ENCODE measurements at regions not wholly inside any gene's neighbourhood (a gene's known extent, or its start where the extent isn't known, plus 50 kb on each side); places are given as distances from the start of the nearest gene placed in this dataset.
A peak's percentile ranks its signal among the peaks of the same experiment; 100 is the strongest.

DNA sequence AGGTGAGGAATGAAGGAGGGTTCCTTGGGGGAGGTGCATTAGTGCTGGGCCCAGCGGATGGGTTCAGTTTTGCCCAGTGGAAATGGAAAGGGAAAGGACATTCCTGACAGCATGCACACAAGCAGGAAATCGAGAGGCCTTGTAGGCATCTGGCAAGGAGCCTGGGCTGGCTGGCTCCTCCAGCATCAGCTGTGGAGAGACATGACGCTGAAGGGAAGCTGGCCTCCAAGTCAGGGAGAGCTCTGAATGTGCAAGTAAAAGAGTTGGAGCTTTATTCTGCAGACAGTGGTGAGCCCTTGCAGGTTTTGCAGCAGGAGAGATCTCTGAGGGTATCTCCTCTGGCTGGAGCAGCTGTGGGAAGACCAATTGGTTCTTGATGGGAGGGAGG is 154.3 kb downstream of the MRPL14 start:
- POLR2A ChIA-PET: no interaction called here
- TF ChIP-seq, protein P1, sequence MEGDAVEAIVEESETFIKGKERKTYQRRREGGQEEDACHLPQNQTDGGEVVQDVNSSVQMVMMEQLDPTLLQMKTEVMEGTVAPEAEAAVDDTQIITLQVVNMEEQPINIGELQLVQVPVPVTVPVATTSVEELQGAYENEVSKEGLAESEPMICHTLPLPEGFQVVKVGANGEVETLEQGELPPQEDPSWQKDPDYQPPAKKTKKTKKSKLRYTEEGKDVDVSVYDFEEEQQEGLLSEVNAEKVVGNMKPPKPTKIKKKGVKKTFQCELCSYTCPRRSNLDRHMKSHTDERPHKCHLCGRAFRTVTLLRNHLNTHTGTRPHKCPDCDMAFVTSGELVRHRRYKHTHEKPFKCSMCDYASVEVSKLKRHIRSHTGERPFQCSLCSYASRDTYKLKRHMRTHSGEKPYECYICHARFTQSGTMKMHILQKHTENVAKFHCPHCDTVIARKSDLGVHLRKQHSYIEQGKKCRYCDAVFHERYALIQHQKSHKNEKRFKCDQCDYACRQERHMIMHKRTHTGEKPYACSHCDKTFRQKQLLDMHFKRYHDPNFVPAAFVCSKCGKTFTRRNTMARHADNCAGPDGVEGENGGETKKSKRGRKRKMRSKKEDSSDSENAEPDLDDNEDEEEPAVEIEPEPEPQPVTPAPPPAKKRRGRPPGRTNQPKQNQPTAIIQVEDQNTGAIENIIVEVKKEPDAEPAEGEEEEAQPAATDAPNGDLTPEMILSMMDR (IDR thresholded peaks at IDR 0.05): no peak
- TF ChIP-seq, protein P2, sequence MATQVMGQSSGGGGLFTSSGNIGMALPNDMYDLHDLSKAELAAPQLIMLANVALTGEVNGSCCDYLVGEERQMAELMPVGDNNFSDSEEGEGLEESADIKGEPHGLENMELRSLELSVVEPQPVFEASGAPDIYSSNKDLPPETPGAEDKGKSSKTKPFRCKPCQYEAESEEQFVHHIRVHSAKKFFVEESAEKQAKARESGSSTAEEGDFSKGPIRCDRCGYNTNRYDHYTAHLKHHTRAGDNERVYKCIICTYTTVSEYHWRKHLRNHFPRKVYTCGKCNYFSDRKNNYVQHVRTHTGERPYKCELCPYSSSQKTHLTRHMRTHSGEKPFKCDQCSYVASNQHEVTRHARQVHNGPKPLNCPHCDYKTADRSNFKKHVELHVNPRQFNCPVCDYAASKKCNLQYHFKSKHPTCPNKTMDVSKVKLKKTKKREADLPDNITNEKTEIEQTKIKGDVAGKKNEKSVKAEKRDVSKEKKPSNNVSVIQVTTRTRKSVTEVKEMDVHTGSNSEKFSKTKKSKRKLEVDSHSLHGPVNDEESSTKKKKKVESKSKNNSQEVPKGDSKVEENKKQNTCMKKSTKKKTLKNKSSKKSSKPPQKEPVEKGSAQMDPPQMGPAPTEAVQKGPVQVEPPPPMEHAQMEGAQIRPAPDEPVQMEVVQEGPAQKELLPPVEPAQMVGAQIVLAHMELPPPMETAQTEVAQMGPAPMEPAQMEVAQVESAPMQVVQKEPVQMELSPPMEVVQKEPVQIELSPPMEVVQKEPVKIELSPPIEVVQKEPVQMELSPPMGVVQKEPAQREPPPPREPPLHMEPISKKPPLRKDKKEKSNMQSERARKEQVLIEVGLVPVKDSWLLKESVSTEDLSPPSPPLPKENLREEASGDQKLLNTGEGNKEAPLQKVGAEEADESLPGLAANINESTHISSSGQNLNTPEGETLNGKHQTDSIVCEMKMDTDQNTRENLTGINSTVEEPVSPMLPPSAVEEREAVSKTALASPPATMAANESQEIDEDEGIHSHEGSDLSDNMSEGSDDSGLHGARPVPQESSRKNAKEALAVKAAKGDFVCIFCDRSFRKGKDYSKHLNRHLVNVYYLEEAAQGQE (IDR thresholded peaks at IDR 0.05; ENCODE audit: insufficient read depth in 1 of 2, low read depth in 2 of 2, low read length in 1 of 2): no peak
- no peak for TF ChIP-seq POLR2AphosphoS5 (IDR thresholded peaks at IDR 0.05; ENCODE audit: low read depth, low read length)
- TF ChIP-seq SIN3A (IDR thresholded peaks at IDR 0.05; ENCODE audit: borderline replicate concordance, insufficient read depth, low read depth, low read length): no peak
- no peak for TF ChIP-seq TCF7L2 (IDR thresholded peaks at IDR 0.05; ENCODE audit: low read depth, low read length)
- ATAC-seq: peak; percentile 79
- no peak for DNase-seq (ENCODE audit: low read depth, low spot score)
- in situ Hi-C loops (cut with HindIII; ENCODE audit: low pct_unique_long_range_greater_than_20kb, low sequenced_read_pairs): no loop called here
- CTCF ChIA-PET: no interaction called here
- H3K4me3 ChIP-seq (ENCODE audit: low read depth in 2 of 2, low read length in 2 of 2): no peak overlapping the region
- BruUV-seq (replicated peaks): no TSS peak
- H3K9me3 ChIP-seq (ENCODE audit: control insufficient read depth, insufficient read depth, low read depth, low read length): no peaks in the 10 kb centered on the region; the same call in 1 of the 2 replicates
- no peaks in the 10 kb centered on the region for H3K27me3 ChIP-seq (ENCODE audit: control insufficient read depth, insufficient read depth, low read length)
- H3K36me3 ChIP-seq (ENCODE audit: control insufficient read depth, insufficient read depth, low read length): no peaks in the 10 kb centered on the region
- H3K27ac ChIP-seq (ENCODE audit: low read length): no peak overlapping the region
- intact Hi-C loops (cut with micrococcal nuclease; ENCODE audit: unreplicated experiment): no loop called here
- H3K4me1 ChIP-seq (ENCODE audit: control insufficient read depth, insufficient read depth, low read length): no peaks in the 10 kb centered on the region

GRCh38 chr6:43972179-43972912 is 154.9 kb downstream of the MRPL14 start:
- no peaks in the 10 kb centered on the region for H3K4me1 ChIP-seq (ENCODE audit: control insufficient read depth, insufficient read depth, low read length)
- CTCF ChIA-PET: no interaction called here

More at GRCh38 chr6:43972179-43972912, 154.9 kb downstream of the MRPL14 start:
- no peak for TF ChIP-seq SIN3A (IDR thresholded peaks at IDR 0.05; ENCODE audit: borderline replicate concordance, insufficient read depth, low read depth, low read length)
- no peak for TF ChIP-seq POLR2AphosphoS5 (IDR thresholded peaks at IDR 0.05; ENCODE audit: low read depth, low read length)
- TF ChIP-seq TCF7L2 (IDR thresholded peaks at IDR 0.05; ENCODE audit: low read depth, low read length): no peak
- TF ChIP-seq, protein P2 (IDR thresholded peaks at IDR 0.05; ENCODE audit: insufficient read depth in 1 of 2, low read depth in 2 of 2, low read length in 1 of 2): no peak
- TF ChIP-seq, protein P1 (IDR thresholded peaks at IDR 0.05): no peak
- in situ Hi-C loops (cut with HindIII; ENCODE audit: low pct_unique_long_range_greater_than_20kb, low sequenced_read_pairs) (no loop called here), intact Hi-C loops (cut with micrococcal nuclease; ENCODE audit: unreplicated experiment) (no loop called here)
- H3K9me3 ChIP-seq (ENCODE audit: control insufficient read depth, insufficient read depth, low read depth, low read length): no peaks in the 10 kb centered on the region; the same call in 1 of the 2 replicates
- POLR2A ChIA-PET: no interaction called here
- H3K36me3 ChIP-seq (ENCODE audit: control insufficient read depth, insufficient read depth, low read length): no peaks in the 10 kb centered on the region
- no peak overlapping the region for H3K4me3 ChIP-seq (ENCODE audit: low read depth in 2 of 2, low read length in 2 of 2)
- ATAC-seq (peak; percentile 47), DNase-seq (ENCODE audit: low read depth, low spot score) (no peak)
- no TSS peak for BruUV-seq (replicated peaks)
- H3K27me3 ChIP-seq (ENCODE audit: control insufficient read depth, insufficient read depth, low read length): no peaks in the 10 kb centered on the region
- H3K27ac ChIP-seq (ENCODE audit: low read length): no peak overlapping the region

Data from Panc1 (cell line).